ENCODE measurements at regions not wholly inside any gene's neighbourhood (a gene's known extent, or its start where the extent isn't known, plus 50 kb on each side); places are given as distances from the start of the nearest gene placed in this dataset.

DNA sequence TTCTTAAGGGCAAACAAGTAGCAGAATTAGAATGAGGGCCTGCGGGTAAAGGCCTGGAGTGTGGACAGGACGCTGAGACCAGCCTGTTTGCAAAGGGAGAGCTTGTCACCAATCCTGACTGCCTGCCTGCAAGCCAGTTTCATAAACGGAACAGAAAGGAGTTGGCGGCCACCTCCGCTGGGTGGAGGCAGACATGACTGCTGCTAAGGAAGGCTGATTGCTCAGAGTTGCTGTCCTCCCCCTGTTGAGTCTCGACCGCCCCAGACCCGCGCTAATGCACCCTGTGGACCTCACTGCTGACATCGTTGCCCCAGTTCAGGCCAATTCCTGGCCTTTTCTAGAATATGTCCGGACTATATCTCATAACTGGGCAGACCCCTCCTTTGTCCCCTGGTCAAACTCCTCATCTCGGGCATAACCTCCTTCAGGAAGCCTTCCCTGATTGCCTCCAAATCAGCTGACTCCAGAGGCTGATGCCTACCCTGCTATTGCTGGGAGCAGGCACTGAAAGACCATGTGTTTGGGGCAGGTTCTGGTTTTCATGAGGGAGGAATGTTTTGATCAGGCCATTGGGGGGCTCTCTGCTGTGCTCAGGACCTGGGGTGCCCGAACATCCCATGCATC is 153.0 kb upstream of the CIBAR2 start:
- TF ChIP-seq EZH2 (IDR thresholded peaks at IDR 0.05; ENCODE audit: insufficient read depth, poor library complexity, severe bottlenecking): no peak
- no peak for TF ChIP-seq EZH2phosphoT487 (IDR thresholded peaks at IDR 0.05; ENCODE audit: insufficient read depth, low read depth)
